ENCODE measurements at regions not wholly inside any gene's neighbourhood (a gene's known extent, or its start where the extent isn't known, plus 50 kb on each side); places are given as distances from the start of the nearest gene placed in this dataset.

DNA sequence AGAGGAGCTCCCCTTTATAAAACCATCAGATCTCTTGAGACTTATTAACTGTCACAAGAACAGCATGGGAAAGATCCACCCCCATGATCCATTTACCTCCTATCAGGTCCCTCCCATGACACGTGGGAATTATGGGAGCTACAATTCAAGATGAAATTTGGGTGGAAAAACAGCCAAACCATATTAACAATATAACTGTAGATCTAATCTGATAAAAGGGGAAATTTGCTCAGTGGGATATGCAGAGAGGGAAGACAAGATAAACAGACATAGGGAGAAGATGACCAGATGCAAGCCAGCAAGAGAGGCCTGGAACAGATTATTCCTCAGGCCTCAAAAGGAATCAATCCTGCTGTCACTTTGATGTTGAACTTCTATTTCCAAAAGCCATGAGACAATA, 841.5 kb downstream of the LRRIQ3 start:
- TF ChIP-seq, protein P1, sequence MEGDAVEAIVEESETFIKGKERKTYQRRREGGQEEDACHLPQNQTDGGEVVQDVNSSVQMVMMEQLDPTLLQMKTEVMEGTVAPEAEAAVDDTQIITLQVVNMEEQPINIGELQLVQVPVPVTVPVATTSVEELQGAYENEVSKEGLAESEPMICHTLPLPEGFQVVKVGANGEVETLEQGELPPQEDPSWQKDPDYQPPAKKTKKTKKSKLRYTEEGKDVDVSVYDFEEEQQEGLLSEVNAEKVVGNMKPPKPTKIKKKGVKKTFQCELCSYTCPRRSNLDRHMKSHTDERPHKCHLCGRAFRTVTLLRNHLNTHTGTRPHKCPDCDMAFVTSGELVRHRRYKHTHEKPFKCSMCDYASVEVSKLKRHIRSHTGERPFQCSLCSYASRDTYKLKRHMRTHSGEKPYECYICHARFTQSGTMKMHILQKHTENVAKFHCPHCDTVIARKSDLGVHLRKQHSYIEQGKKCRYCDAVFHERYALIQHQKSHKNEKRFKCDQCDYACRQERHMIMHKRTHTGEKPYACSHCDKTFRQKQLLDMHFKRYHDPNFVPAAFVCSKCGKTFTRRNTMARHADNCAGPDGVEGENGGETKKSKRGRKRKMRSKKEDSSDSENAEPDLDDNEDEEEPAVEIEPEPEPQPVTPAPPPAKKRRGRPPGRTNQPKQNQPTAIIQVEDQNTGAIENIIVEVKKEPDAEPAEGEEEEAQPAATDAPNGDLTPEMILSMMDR (IDR thresholded peaks at IDR 0.05), result no peak
- TF ChIP-seq POLR2A (IDR thresholded peaks at IDR 0.05), result no peak

All from testis (tissue), 2 donors.